SK-N-SH treated with all-trans-retinoic acid at 6 μM for 48 hours (cell line): ENCODE measurements at regions not wholly inside any gene's neighbourhood (a gene's known extent, or its start where the extent isn't known, plus 50 kb on each side); places are given as distances from the start of the nearest gene placed in this dataset.
"Not testable (repeated sequence)": the region's sequence is repeated elsewhere in the genome, so short reads cannot be mapped to it uniquely, and the experiment has no call there.

Experiments
- ATAC-seq: fragments of 200-7000 bp; cut with Tn5 transposase; 3 replicates; pipeline ENCODE4 v1.9.1; 2020; ENCODE audit warnings: mild to moderate bottlenecking, moderate library complexity
- ARNTL ChIP-seq: fragments of 450-650 bp; formaldehyde crosslinking; IDR thresholded peaks from 2 replicates; pipeline ENCODE4 v1.5.0; 2020; ENCODE audit warnings: low read depth, mild to moderate bottlenecking, moderate library complexity, borderline replicate concordance
- BACH2 ChIP-seq: fragments of 250-450 bp; sonication (Bioruptor Pico); IDR thresholded peaks from 2 replicates; pipeline ENCODE4 v1.9.0; 2021; ENCODE audit warnings: mild to moderate bottlenecking, borderline replicate concordance
- CREB5 ChIP-seq: fragments of 250-450 bp; sonication (Bioruptor Pico); IDR thresholded peaks from 2 replicates; pipeline ENCODE4 v1.5.1; 2020; ENCODE audit warnings: low read depth, mild to moderate bottlenecking, moderate library complexity
- CSDC2 ChIP-seq: fragments of 250-450 bp; sonication (Bioruptor Pico); IDR thresholded peaks from 2 replicates; pipeline ENCODE4 v1.5.0; 2020; ENCODE audit warnings: mild to moderate bottlenecking, moderate library complexity
- CSRNP3 ChIP-seq: fragments of 250-450 bp; sonication (Bioruptor Pico); IDR thresholded peaks from 2 replicates; pipeline ENCODE4 v1.5.1; 2021; ENCODE audit warnings: mild to moderate bottlenecking, moderate library complexity
- ESRRG ChIP-seq: fragments of 250-450 bp; sonication (Bioruptor Pico); IDR thresholded peaks from 2 replicates; pipeline ENCODE4 v1.6.1; 2021; ENCODE audit warnings: mild to moderate bottlenecking
- GLIS3 ChIP-seq: fragments of 250-450 bp; sonication (Bioruptor Pico); IDR thresholded peaks from 2 replicates; pipeline ENCODE4 v1.5.0; 2020; ENCODE audit warnings: mild to moderate bottlenecking, moderate library complexity
- ISL1 ChIP-seq: fragments of 250-450 bp; sonication (Bioruptor Pico); IDR thresholded peaks from 2 replicates; pipeline ENCODE4 v2.1.2; 2022; ENCODE audit warnings: mild to moderate bottlenecking, moderate library complexity
- OSR1 ChIP-seq: fragments of 250-450 bp; sonication (Bioruptor Pico); IDR thresholded peaks from 2 replicates; pipeline ENCODE4 v1.8.0; 2022; ENCODE audit warnings: moderate library complexity, mild to moderate bottlenecking, inconsistent platforms
- PATZ1 ChIP-seq: fragments of 250-450 bp; sonication (Bioruptor Pico); IDR thresholded peaks from 2 replicates; pipeline ENCODE4 v1.8.0; 2020; ENCODE audit warnings: mild to moderate bottlenecking, moderate library complexity, borderline replicate concordance
- POU6F1 ChIP-seq: fragments of 250-450 bp; sonication (Bioruptor Pico); IDR thresholded peaks from 2 replicates; pipeline ENCODE4 v1.8.0; 2021; ENCODE audit warnings: low read depth, mild to moderate bottlenecking, moderate library complexity, borderline replicate concordance
- PPARA ChIP-seq: fragments of 250-450 bp; sonication (Bioruptor Pico); IDR thresholded peaks from 2 replicates; pipeline ENCODE4 v1.5.0; 2020; ENCODE audit warnings: mild to moderate bottlenecking, borderline replicate concordance
- RARB ChIP-seq: fragments of 250-450 bp; sonication (Bioruptor Pico); IDR thresholded peaks from 2 replicates; pipeline ENCODE4 v1.8.0; 2021; ENCODE audit warnings: mild to moderate bottlenecking, moderate library complexity
- SNAI2 ChIP-seq: fragments of 250-450 bp; sonication (Bioruptor Pico); IDR thresholded peaks from 2 replicates; pipeline ENCODE4 v1.5.0; 2020; ENCODE audit warnings: mild to moderate bottlenecking, moderate library complexity
- TCF4 ChIP-seq: fragments of 250-450 bp; sonication (Bioruptor Pico); IDR thresholded peaks from 2 replicates; pipeline ENCODE4 v1.8.0; 2021; ENCODE audit warnings: mild to moderate bottlenecking, moderate library complexity, borderline replicate concordance
- TOX ChIP-seq: fragments of 250-450 bp; sonication (Bioruptor Pico); IDR thresholded peaks from 2 replicates; pipeline ENCODE4 v1.8.0; 2021; ENCODE audit warnings: mild to moderate bottlenecking, moderate library complexity, borderline replicate concordance
- ZC3H10 ChIP-seq: fragments of 250-450 bp; sonication (Bioruptor Pico); IDR thresholded peaks from 2 replicates; pipeline ENCODE4 v1.5.1; 2021; ENCODE audit warnings: mild to moderate bottlenecking, moderate library complexity
- ZFP3 ChIP-seq: fragments of 250-450 bp; sonication (Bioruptor Pico); IDR thresholded peaks from 2 replicates; pipeline ENCODE4 v1.5.0; 2020; ENCODE audit warnings: mild to moderate bottlenecking, moderate library complexity
- ZFP30 ChIP-seq: fragments of 450-650 bp; formaldehyde crosslinking; IDR thresholded peaks from 2 replicates; pipeline ENCODE4 v1.5.0; 2022; ENCODE audit warnings: mild to moderate bottlenecking, moderate library complexity
- ZNF565 ChIP-seq: fragments of 450-650 bp; formaldehyde crosslinking; conservative IDR thresholded peaks from 2 replicates; pipeline ENCODE4 v1.5.0; 2020; ENCODE audit warnings: low read depth, mild to moderate bottlenecking, moderate library complexity
- ZNF70 ChIP-seq: fragments of 450-650 bp; formaldehyde crosslinking; IDR thresholded peaks from 2 replicates; pipeline ENCODE4 v1.5.0; 2020; ENCODE audit warnings: mild to moderate bottlenecking, moderate library complexity
- ZNF8 ChIP-seq: fragments of 450-650 bp; formaldehyde crosslinking; IDR thresholded peaks from 2 replicates; pipeline ENCODE4 v1.5.0; 2020; ENCODE audit warnings: mild to moderate bottlenecking, moderate library complexity

GRCh38 chr13:91054902-91055301, 292.6 kb upstream of the MIR17HG start (continued):
- TF ChIP-seq PATZ1 (no peak), ZFP30 (CRISPR knock-in tag) (no peak), ARNTL (CRISPR knock-in tag) (no peak), PPARA (CRISPR knock-in tag) (no peak), ISL1 (no peak)
- TF ChIP-seq, all 23 proteins: peak for 0

- ATAC-seq, result no peak
- no peak for TF ChIP-seq ZNF565 (CRISPR knock-in tag)
- TF ChIP-seq ZNF8, result no peak
- TF ChIP-seq CSRNP3, result no peak
- no peak for TF ChIP-seq ESRRG (CRISPR knock-in tag)
- no peak for TF ChIP-seq SNAI2 (CRISPR knock-in tag)
- TF ChIP-seq BACH2 (CRISPR knock-in tag), result no peak
- no peak for TF ChIP-seq TOX
- TF ChIP-seq POU6F1, result no peak
- TF ChIP-seq ZC3H10 (CRISPR knock-in tag), result no peak
- TF ChIP-seq ARNTL (CRISPR knock-in tag), result no peak
- TF ChIP-seq ZFP30 (CRISPR knock-in tag), result no peak
- no peak for TF ChIP-seq ZNF70
- no peak for TF ChIP-seq RARB (CRISPR knock-in tag)
- TF ChIP-seq TCF4 (CRISPR knock-in tag), result no peak
- no peak for TF ChIP-seq CSDC2 (CRISPR knock-in tag)
- no peak for TF ChIP-seq ISL1
- TF ChIP-seq GLIS3 (CRISPR knock-in tag), result no peak
- no peak for TF ChIP-seq OSR1
- no peak for TF ChIP-seq CREB5
- TF ChIP-seq PPARA (CRISPR knock-in tag), result no peak
Measured at GRCh38 chr13:91056746-91057145, 290.7 kb upstream of the MIR17HG start.

- not testable (repeated sequence) for ATAC-seq
Measured at GRCh38 chr13:91057507-91057906, 290.0 kb upstream of the MIR17HG start.

- no peak for TF ChIP-seq PPARA (CRISPR knock-in tag)
- no peak for TF ChIP-seq ARNTL (CRISPR knock-in tag)
- TF ChIP-seq ESRRG (CRISPR knock-in tag), result no peak
- no peak for TF ChIP-seq BACH2 (CRISPR knock-in tag)
- no peak for TF ChIP-seq CSRNP3
- no peak for TF ChIP-seq CSDC2 (CRISPR knock-in tag)
- no peak for TF ChIP-seq RARB (CRISPR knock-in tag)
- TF ChIP-seq ZFP3 (CRISPR knock-in tag), result no peak
- TF ChIP-seq PATZ1, result no peak
- TF ChIP-seq TOX, result no peak
- TF ChIP-seq TCF4 (CRISPR knock-in tag), result no peak
- no peak for TF ChIP-seq SNAI2 (CRISPR knock-in tag)
- TF ChIP-seq OSR1, result no peak
- TF ChIP-seq, all 23 proteins: peak for 0
- ATAC-seq, result peak; percentile 78; the same call in 2 of the 3 replicates
Measured at GRCh38 chr13:91058066-91058465, 289.4 kb upstream of the MIR17HG start.
